ENCODE measurements at regions not wholly inside any gene's neighbourhood (a gene's known extent, or its start where the extent isn't known, plus 50 kb on each side); places are given as distances from the start of the nearest gene placed in this dataset.
"Not testable (repeated sequence)": the region's sequence is repeated elsewhere in the genome, so short reads cannot be mapped to it uniquely, and the experiment has no call there.

DNA sequence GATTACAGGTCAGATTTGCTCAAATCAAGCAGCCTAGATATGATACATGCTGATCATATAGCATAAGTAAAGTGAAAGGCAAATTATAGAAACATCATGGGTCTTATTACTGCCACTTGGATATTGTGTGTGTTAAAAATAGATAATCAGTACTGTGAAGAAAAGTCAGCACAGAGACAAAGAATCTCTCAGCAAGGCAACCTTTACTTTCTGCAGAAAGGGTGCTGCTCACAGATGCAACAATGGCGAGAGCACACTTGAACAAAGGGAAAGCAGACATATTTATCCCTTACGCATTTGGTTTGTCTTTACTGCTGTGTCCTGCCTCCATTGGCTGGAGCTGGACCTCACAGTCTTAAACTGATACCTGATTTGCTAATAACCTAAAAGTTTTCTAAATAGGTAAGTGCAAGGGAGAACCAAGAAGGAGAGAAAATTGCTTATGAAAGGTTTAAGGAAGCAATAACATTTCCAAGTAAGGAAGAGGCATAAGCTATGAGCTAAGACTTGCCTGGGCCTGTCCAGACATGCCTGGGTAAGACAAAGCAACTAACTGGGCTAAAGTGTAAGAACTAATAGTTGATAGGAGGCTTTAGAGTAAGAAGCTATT is 1310.8 kb upstream of the LRRTM3 start:
- no peak for DNase-seq

DNA sequence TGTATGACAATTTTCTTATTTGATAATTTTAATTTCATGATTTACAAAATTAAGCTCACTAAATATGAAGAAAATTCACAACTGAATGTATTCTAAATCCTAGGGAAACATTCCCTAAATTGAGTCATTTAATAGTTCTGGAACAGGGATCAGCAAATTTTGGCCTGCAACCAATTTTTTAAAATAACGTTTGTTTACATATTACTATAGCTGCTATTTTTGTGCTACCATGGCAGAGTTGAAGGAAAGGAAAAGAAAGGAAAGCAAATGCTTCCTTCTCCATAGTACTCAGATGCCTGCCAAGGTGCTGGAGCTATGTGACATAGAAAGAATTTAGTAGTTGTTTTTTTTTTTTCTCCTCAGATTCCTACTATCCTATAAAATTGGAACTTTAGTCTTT is 1307.7 kb upstream of the LRRTM3 start:
- no peak for DNase-seq

DNA sequence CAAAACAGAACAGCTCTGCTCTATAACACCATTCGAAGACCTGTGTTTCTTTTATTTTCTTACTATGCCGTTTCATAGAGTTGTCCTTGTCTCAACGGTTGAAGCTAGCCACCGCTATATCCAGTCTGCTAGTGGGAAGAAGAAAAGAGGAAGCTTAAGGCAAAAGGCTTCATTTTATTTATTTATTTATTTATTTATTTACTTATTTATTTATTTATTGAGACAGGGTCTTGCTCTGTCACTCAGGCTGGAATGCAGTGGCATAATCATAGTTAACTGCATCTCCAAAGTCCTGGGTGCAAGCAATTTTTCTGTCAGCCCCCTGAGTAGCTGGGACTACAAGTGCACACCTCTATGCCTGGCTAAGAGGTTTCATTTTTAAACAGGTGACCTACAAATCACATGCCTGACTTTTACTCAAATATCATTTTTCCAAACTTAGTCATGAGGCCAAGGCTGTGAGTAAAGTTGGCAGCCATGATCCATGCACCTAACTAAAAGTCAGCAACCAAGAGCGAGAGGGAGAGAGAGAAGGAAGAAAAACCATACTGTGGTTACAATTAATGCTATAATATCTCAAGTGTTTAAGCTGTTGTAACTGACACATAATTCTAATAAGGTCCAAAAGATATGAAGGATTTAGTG is 1305.3 kb upstream of the LRRTM3 start:
- DNase-seq = no peak

DNA sequence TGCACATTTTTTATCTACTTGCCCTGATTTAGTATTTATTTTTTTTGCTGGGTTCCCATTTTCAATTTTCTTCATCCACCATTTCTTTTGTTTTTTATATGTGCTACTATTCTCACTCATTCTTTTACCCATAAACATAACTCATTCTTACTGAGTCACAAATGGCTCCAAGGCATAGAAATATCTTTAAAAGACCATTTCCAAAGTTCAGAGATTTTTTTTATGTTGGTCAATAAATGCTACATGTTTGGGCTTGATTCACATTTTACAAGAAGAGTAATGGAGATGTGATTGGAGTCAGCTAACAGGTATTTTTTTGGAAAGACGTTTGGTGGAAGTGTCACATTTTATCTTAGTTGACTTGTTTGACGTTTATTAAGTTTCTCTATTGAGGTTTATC is 1303.2 kb upstream of the LRRTM3 start:
- no peak for DNase-seq

DNA sequence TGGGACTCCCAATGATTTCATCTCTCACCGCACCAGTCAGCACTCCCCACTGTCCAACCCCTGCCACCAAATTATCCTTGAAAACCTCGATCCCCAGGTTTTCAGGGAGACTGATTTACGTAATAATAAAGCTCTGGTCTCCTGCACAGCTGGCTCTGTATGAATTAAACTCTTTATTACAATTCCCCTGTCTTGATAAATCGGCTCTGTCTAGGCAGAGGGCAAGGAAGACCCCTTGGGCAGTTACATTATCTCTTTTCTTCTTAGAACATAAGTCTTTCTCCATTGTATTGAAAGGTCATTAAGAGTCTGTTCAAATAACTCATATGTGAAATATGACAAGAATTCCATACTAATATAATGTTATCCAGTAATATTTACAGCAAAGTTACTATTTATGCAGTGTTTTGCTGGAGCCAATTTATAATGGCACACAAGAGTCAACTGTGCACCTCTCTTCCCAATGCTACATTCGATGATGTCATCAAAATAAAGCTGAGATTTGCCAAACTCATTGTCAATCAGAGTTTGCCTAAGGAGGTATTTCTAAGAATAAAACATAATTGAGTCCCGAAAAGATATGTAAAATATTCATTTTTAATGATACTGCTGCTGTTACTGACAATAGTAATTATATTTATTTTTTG is 1297.2 kb upstream of the LRRTM3 start:
- DNase-seq = no peak

DNA sequence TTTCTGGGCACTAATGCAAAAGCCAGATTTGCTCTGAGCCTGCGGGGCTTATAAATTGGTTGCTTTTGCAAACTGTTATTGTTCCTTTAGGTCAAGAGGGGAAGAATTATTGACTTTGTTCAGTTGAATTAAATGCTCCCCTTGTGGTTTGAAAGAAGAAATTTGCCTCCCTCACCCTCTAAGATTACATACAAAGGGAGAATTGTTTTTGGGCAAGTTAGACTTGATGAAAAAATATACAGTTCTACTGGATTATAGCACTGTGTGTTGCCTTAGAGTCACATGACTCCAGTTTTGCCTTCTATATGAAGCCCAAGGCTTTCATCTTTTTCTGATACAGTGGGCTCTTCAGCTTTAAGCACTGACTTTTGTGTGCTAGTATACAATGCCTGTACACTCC is 1265.8 kb upstream of the LRRTM3 start:
- DNase-seq = no peak

DNA sequence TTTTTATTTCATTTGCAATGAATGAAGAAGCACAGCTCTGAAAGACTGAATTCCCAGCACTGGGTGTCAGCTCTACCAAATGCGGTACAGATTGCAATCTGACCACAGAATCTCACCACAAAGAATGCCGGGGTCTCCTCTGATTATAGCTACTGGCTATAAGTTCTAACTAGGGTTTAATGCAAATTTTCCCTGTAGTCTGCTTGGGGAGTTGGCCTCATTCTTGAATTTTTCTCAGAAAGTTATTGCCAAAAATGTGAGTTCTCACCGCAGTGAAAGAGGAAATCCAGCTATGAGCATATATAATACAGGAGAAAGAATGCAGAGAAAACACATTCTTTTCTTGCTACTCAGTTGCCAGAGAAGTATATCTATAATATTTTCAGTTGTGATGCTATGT is 1255.7 kb upstream of the LRRTM3 start:
- no peak for DNase-seq

DNA sequence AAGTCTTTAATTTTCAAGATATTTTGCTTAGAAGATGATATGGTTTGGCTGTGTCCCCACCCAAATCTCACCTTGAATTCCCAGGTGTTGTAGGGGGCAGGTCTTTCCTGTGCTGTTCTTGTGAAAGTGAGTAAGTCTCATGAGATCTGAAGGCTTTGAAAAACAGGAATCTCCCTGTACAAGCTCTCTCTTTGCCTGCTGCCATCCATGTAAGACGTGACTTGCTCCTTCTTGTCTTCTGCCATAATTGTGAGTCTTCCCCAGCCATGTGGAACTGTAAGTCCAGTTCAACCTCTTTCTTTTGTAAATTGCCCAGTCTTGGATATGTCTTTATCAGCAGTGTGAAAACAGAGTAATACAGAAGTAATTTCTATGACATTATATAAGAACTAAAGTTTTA is 1255.2 kb upstream of the LRRTM3 start:
- not testable (repeated sequence) for DNase-seq

DNA sequence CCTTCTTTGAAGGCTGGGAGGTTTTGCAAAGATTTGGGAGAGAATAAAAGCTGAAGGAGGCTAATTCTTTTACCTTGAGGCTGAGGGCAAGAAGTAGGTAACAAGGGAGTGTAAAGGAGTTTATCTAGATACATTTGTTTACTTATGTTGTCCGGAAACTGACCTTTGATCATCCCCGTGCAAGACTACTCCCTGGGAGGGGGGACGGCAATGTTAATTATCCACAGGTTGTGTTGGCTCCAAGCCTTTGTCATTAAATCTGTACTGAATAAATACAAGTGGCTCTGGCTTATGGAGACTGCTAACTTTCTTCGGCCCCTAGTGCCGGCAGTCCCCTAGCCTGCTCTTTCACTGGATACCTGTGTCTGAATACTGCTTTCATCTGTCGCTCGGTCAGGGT is 1250.6 kb upstream of the LRRTM3 start:
- DNase-seq = no peak

DNA sequence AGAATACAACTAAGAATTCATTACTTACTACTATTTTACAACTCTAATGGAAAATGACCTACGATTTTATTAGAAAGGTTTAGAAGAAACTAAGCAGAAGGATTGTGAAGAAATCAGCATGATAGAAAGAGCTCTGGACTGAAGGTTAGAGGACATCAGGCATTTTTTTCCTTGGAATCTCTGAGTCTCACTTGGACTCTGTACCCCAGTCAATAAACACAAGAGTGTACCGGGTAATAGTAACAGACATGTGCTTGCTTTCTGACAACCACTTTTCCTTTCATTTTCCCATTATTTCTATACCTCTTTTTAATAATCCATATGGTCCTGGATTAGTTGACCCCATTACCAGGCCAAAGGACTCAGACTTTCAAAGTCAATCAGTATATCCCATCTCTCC is 1240.9 kb upstream of the LRRTM3 start:
- DNase-seq = no peak

DNA sequence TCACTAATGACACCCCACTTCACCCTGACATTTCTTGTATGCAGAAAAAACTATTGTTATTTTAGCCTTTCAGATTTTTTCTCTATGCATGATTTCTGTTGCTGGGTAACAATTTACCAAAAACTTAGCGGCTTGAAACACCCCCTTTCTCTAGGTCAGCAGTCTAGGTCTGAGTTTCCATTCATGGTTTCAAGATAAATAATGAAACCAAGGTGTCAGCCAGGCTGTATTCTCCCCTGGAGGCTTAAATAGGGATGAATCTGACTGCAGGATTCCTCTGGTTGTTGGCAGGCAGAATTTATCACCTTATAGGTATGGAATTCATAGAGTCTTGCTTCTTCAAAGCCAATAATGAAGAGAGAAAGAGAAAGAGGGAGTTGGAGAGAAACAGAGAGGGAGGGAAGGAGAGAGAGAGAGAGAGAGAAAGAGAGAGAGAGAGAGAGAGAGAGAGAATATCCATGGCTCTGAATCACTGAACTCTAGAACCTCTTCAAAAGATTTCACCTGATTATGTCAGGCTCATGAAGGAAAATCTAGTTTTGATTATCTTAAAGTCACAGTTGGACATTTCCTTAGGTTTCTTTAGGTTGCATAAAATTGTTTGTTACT is 1224.6 kb upstream of the LRRTM3 start:
- no peak for DNase-seq

DNA sequence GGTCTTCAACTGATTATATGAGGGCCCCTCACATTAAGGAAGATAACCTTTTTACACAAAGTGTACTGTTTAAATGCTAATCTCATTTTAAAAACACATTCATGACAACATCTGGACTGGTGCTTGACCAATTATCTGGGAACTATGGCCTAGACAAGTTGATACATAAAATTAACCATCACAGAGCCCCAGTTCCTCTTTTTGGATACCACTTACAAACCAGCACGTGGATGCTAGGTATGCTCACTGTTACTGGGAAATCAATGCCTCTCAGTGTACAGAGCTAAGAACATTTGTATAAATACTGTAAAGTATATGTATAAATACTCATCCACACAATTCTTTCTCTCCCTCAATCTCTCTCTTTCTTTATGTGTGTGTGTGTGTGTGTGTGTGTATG is 1217.8 kb upstream of the LRRTM3 start:
- no peak for DNase-seq

DNA sequence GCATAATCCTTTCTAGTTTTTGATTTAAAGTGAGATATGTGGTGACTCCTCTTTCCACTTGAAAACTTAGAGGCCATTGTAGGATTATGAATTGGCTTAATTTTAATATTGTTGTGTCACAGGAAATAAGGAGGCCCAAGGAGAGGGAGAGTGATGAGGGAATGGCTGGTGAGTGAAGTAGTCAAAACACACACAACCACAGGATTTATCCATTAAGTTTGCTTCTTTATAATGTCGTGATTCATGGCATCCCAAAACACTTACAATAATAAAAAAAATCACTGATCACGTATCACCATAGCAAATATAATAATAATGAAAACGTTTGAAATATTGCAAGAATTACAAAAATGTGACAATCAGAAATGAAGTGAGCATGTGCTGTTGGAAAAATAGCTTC is 1215.5 kb upstream of the LRRTM3 start:
- no peak for DNase-seq

DNA sequence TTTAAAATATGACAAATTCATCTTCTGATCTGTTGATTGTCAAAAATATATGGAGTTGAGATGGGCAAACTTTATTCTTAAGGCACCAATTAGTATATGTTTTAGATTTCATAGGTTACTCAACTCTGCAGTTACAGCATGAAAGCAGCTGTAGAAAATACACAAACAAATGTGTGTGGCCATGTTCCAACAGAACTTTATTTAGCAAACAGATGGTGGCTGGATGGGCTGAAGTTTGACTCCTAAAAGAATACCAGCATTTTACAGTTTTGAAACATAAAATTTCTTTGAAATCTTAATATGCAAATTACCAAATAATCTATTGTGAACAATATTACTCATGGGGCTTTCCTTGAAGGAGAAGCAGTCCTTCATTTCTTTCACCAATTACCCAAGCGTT is 1206.0 kb upstream of the LRRTM3 start:
- DNase-seq = no peak

DNA sequence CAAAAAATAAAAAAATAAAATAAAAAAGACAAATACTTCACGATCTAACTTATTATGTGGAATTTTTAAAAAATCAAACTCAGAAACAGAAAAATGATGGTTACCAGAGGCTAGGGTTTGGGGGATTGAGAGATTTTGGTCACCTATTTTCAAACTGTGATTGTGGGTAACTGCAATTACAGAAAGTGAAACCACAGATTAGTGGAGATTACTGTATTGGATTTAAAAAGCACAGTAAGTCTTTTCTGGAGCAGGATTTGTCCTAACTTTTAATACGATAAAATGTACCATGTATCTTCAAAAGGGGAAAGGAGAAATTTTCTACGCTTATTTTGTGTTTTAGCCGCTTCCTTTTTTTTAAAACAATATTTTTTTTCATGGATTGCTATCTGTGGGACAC is 1204.9 kb upstream of the LRRTM3 start:
- no peak for DNase-seq

DNA sequence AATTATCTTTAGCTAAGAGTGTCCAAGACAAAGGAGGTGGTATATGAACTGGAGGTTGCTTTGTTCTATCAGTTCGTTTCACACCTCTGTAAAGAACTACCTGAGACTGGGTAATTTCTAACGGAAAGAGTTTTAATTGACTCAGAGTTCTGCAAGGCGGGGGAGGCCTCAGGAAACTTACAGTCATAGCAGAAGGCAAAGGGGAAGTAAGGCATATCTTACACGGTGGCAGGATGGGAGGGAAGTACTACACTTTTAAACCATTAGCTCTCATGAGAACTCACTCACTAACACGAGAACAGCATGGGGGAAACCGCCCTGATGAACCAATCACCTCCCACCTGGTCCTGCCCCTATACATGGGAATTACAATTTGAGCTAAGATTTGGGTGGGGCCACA is 1202.3 kb upstream of the LRRTM3 start:
- DNase-seq = no peak

DNA sequence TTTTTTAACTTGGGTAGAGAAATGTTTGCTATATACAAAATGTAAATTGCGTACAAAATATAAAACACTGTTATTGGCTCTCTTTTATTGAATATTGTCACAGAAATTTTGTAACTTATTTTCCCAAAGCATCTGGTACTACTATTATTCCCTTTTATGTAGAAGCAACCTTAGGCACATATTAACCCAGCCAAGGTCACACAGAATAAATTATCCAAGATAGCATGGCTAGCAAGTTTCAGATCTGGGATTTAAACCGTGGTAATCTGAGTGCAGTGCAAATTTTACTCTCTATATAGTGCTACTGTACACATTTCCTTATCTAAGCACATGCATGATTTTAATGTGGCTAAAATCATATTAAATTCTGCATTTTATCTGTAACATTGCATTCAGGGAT is 1190.5 kb upstream of the LRRTM3 start:
- no peak for DNase-seq

DNA sequence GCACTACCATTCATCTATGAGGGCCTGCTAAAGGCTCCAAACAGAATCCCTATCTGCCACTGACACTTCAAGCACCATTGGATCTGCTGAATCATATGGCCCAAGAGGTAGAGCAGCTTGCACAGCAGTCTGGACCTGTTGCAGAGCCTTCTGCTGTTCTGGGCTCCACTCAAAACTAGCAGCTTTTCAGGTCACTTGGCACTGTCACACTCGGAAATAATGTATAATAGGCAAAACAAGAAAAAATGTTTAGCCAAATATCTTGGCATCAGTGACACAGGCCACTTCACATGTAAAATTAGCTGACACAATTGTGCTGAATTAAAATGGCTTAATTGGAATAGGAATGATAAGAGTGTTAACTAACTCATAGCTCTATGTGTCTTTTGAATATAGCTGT is 1182.9 kb upstream of the LRRTM3 start:
- no peak for DNase-seq

DNA sequence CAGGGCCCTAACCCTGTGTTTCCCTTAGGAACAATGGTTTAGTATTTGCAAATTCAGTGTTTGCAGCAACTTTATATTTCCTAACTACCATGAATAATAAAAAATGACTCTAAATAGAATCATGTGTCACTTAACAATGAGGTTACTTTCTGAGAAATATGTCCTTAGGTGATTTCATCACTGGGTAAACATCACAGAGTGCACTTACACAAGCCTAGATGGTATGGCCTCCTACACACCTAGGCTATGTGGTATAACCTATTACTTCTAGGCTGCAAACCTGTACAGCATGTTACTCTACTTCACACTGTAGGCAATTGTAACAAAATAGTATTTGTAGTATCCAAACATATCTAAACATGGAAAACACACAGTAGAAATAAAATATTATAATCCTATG is 1174.6 kb upstream of the LRRTM3 start:
- DNase-seq = no peak

DNA sequence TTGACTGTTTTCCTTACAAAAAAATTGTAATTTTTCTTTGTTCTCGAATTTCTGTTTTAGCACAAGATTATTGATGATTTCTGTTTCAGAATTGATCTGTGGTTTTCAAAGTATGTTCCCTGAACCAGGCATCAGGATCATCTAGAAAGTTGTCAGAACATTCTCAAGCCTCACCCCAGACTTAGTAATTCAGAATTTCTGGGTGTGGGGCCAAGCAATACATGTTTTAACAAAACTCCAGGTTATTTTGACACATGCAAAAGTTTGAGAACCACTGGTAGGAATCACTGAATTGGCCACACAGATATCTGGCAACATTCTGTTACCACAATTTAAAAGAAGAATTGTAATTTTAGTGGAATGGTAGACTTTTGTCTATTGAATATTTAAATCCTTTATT is 1173.9 kb upstream of the LRRTM3 start:
- DNase-seq = no peak

DNA sequence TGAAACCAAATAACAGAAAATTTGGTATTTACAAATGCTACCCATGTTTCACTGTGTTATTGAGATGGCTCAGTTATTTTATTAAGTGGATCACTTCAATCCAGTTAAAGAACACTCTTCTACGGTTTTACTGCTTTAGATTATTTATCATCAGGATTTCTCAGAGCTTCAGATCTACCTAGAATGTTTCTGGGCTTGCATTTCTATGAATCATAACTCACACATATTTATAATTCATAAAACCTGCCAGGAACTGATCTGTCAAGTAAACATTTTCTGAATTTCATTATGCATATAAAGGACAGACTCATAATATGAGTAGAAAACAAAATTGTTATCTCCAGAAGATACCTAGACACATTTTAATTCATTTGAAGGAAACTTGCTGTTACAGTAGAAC is 1172.3 kb upstream of the LRRTM3 start:
- DNase-seq = no peak

DNA sequence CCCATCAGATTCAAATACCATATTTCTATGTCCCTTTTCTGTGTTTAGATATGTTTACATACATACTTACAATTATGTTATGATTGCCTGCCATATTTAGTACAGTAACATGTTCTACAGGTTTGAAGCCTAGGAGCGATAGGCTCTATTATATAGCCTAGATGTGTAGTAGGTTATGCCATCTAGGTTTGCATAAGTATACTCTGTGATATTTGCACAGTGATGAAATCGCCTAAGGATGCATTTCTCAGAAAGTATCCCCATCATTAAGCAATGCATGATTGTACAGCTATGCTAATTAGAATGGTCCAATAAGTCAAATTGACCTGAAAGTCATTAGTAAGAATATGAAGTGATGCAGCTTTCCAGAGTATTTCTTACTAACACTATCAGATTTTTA is 1171.7 kb upstream of the LRRTM3 start:
- DNase-seq = no peak

DNA sequence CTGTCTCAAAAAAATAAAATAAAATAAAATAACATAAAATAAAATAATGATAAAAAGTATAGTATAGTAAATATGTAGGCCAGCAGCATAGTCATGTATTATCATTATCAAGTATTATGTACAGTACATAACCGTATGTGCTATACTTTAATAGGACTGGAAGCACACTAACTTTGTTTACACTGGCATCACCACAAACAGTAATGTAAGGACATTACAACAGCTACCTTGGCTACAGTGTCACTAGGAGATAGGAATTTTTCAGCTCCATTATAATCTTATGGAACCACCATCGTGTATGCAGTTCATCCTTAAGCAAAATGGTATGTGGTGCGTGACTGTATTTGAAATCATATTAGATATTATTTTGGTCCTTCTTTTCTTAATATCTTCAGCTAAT is 1163.5 kb upstream of the LRRTM3 start:
- DNase-seq = no peak

DNA sequence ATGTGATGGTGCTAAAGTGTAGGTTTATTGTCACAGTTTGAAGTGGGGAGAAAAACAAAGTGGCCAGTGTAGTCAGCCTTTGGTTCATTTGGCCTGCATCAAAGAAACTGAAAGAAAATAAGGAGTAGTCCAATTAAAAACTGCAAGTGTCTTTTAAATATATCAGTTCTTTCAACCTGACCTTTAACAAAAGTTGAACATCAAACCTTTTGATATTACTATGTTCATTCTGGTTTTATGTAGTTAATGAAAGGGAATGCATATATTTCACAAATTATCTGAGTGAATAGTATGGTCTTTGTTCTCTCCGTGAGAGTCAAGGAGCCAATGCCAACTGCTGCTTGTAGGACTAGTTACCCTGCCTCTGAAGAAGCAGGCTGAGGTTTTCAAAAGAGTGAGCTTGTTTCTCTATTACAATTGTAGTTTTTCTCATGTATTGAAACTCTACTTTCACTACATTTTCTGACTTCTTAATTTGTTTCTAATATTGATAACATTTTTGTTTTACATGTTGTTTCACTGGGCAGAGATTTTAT is 1160.8 kb upstream of the LRRTM3 start:
- DNase-seq = no peak
